Left colon (tissue), 2 donors: ENCODE measurements at regions not wholly inside any gene's neighbourhood (a gene's known extent, or its start where the extent isn't known, plus 50 kb on each side); places are given as distances from the start of the nearest gene placed in this dataset.
"Not testable (repeated sequence)": the region's sequence is repeated elsewhere in the genome, so short reads cannot be mapped to it uniquely, and the experiment has no call there.

ENCODE experiments used
- ATAC-seq: fragments of 200-7000 bp; cut with Tn5 transposase; one replicate; pipeline ENCODE4 v1.9.1; 2020; ENCODE audit warnings: mild to moderate bottlenecking, moderate library complexity
- DNase-seq, 2 donors: peaks; one replicate each; pipeline ENCODE4 v3.0.0-alpha.2; 2020
- intact Hi-C, 2 donors: fragments of 100-400 bp; cut with DNase I in 1 of 2; cut with micrococcal nuclease in 1 of 2; formaldehyde crosslinking; loops; one replicate each; pipeline versions ENCODE4 v1.11.2 to v1.14.0; 2022; cut with DNase I, micrococcal nuclease
- donor health status: DM: no; HTN: no; CAD: no.
- donor health status: DM: yes; HTN: yes; CAD: no.

DNA sequence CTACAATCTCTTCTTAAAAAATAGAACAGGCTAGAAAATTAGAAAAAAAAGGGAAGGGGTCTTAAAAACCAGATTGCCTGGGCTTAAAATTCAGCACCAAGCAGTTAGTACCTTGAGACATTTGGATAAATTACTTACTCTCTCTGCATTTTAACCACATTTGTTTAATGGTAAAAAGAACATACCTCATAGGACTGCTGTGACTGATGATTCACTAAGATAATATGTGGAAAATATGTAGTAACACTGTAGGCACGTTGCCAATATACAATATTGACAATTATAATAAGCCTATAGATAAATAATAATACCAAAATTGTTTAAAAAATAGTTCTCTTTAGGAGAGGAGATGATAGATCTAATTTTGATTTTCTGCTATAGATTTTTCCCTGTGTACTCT lies 750.4 kb downstream of the TENT5A start:
- DNase-seq (no peak), ATAC-seq (no peak)
- intact Hi-C loops = no loop called here

DNA sequence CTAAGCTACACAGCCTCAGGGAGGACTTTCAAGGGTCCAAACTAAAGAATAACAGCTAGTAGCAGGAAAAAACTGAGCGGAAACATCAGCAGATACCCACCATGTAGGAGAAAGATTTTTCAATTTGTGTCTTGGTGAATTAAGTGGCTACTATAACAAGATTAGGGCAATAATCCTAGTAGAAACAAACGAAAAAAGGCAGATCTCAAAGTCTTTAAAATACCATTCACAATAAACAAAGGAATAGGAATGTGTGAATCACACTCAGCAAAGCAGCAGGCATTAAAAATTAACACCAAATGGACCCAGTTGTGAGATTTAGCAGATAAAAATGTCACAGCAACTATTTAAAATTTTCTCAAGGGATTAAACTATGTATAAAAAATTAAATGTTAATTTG lies 761.2 kb downstream of the TENT5A start:
- DNase-seq (no peak), ATAC-seq (no peak)
- intact Hi-C loops = no loop called here

DNA sequence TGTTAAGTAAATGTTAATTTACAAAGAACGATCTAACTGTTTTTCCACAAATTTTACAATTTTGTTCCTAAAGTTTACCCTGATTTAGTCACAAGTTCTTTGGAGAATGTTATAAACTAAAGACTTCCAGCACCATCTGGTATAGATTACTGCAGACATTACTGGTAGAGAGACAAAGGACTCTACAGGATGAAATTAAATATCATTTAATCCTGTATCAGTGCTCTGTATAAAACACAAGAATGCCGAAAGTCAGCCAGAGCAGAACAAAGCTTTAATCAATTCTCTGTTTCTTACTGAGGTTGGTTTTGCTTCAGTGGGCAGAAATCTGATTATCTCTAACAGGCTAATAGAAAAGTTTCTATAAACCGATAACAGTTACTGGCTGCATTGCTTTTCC lies 763.6 kb downstream of the TENT5A start:
- ATAC-seq (no peak), DNase-seq (no peak)
- intact Hi-C loops = no loop called here

DNA sequence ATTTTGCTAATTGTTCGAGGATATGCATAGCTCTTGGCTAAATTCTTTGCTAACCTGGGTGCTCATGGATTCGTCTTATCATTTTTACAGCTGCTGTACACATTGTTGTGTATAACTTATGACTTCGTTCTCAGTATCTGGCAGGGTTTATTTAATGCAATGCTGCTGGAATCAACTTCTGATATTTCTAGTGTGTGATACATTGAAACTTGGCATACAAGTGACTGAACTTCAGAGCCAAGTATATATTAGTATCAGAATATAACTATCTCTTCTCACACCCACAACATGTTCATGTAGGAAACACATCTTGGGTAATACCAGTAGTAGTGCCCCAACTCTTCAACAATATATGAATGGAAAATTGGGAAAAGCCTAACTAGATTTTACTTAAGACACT lies 764.2 kb downstream of the TENT5A start:
- intact Hi-C loops = no loop called here
- DNase-seq (no peak), ATAC-seq (no peak)

DNA sequence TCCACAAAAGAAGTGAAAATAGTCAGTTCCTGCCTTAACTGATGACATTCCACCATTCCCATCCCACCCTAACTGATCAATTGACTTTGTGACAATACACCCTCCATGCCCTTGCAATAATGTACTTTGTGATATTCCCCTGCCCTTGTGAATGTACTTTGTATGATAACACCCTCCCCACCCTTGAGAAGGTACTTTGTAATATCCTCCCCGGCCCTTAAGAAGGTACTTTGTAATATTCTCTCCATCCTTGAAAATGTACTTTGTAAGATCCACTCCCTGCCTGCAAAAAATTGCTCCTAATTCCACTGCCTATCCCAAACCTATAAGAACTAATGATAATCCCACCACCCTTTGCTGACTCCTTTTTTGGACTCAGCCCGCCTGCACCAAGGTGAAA lies 771.3 kb downstream of the TENT5A start:
- DNase-seq, ATAC-seq, intact Hi-C loops: not testable (repeated sequence)

DNA sequence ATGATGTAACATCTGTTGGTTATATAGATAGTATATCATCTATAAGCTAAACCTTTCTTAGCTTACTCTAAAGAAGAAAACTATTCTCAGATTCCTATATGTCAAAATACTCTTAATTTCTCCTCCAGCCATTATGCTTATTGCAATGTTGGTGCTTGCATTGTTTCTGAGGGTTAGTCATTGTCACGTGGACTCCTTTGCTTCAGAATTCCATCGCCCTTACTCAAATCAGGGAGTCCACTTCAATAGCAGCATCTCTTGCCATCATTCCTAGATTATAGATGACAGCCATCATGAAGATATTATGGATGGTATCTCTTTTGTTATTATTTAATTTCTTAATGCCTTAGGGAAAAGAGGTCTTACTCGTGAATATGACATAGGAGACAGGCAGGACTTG lies 776.1 kb downstream of the TENT5A start:
- intact Hi-C loops = no loop called here
- ATAC-seq (no peak), DNase-seq (no peak)

DNA sequence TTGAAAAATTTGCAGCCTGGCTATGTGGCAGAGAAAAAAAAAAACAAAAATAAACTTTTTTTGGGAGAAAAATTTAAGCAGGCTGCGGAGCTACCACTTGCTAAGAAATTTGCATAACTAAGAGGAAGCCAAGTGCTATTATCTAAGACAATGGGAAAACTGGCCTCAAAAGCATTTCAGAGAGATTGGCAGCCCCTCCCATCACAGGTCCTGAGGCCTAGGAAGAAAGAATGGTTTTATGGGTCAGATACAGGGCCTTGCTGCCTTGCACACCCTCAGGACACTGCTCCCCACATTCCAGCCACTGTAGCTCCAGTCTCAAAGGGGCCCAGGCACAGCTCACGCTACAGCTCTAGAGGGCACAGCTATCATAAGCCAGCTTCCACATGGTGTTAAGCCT lies 777.9 kb downstream of the TENT5A start:
- intact Hi-C loops = no loop called here
- ATAC-seq = no peak
- no peak for DNase-seq

DNA sequence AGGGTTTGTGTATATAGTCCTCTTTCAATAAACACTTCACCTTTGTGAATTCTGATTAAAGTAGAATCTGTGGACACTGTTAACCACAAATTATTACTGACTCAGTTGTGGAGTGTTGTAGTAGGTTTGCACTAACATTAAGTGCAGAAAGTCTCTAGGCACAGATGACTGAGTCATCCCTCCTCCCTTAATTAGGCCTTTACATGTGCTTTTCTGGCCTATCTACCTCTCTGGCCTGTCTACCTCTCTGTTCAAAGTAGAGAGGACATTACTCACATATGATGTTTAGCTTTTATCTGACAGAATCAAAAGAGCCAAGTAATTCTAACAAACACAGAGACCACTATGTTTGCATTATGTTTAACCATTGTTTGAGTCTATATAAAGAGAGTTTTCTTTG lies 783.0 kb downstream of the TENT5A start:
- DNase-seq (no peak), ATAC-seq (no peak)
- intact Hi-C loops = no loop called here

DNA sequence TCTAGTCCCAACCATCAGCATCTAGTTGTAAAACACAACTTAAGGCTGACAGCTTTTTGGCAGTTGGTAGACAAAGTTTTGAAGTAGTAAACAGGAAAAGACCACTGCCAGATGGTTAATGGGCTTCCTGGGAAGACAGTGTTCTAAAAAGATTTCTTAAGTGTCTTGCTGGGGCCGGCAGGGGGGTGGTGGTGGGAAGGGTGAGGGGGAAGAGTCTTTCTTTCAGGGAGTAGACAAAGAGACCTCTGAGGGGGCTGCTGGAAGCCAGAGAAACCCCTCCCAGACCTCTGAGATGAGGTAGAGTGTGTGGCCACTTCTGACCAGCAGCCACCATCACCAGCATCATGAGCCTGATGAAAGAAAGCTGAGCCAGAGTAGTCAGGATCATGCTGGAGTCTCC lies 784.9 kb downstream of the TENT5A start:
- ATAC-seq = no peak
- intact Hi-C loops = no loop called here
- DNase-seq = no peak

DNA sequence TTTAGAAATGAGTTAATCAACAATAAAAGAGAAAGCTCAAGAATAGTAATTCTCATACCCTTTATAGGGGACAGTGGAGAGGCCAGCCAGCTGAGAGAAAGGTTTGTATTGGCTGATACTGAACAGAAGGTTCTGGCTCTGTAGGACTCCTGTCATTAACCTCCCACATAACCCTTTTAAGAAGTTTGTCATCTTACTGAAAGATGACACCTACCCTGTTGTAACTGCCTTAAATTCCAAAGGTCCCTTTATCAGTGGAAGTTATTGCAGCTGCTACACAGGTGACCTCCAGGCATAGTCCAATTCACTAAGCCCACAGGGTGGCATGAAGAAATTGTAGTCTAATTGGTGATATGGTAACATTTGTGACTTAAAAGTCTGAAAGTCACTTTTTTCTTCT lies 790.1 kb downstream of the TENT5A start:
- DNase-seq (no peak), ATAC-seq (no peak)
- intact Hi-C loops = no loop called here

DNA sequence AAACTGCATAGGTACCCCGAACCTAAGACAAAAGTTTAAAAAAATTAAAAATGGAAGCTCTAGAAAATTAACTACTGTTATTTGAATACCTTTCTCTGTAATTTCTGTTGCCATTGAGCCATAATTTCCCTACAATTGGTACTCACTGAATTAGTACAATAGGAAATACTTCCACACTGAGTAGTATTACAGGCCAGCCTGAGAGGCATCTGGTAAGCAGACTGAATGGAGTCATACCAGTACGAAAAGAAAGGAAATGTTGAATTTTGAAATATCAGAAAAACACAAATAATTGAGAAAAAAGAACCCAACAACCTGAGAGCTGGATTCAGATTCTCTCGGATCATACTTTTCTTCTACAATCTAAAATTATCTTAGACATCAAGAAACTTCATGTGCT lies 791.3 kb downstream of the TENT5A start:
- ATAC-seq = no peak
- intact Hi-C loops = no loop called here

DNA sequence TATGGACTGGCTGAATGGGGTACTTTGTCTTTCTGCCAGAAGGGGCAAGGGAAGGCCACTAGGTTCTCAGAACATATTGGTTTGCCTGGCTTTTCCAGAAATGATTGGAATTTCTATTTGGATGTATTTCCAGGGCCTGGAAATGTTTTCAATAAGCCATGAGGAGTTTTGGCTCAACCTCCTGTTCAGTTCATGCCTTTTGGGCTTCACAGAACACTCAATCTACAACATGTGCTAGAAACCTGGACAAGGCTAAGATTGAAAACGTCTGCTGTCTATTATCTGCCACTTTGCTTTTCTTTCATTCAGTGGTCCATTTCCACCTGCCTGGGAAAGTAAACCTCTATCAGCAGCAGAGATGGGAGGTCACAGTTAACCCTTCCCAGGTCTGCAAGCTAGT lies 793.4 kb downstream of the TENT5A start:
- intact Hi-C loops = no loop called here

More for the DNA sequence above, 791.3 kb downstream of the TENT5A start:
- DNase-seq = no peak

DNA sequence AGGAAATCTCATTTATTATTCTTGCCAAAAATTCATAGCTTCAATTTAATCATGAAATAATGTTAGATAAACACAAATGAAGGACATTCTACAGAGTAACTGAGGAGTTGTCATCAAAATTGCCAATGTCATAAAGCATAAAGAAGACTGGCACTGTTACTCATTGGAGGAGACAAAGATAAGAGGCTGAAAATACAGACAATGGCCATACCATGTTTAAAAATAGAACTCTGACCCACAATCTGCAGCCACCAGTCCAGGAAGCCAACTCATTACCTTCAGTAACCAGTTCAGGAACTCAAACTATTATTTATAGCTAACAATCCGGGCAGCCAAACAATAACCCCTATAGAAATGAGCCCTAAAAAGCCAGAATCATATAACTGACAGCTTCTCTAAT lies 795.6 kb downstream of the TENT5A start:
- ATAC-seq (no peak), DNase-seq (no peak)
- intact Hi-C loops = no loop called here

More for the DNA sequence above, 793.4 kb downstream of the TENT5A start:
- ATAC-seq (no peak), DNase-seq (no peak)

DNA sequence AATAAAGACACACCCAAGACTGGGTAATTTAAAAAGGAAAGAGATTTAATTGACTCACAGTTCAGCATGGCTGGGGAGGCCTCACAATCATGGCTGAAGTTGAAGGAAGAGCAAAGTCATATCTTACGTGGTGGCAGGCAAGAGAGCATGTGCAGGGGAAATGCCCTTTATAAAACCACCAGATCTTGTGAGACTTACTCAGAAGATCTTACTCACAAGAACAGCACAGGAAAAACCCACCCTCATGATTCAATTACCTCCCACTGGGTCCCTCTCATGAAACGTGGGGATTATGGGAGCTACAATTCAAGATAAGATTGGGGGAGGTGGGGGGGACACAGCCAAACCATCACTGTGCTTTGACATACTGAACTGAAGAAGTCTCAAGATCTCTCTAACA lies 800.0 kb downstream of the TENT5A start:
- DNase-seq, intact Hi-C loops, ATAC-seq: not testable (repeated sequence)

DNA sequence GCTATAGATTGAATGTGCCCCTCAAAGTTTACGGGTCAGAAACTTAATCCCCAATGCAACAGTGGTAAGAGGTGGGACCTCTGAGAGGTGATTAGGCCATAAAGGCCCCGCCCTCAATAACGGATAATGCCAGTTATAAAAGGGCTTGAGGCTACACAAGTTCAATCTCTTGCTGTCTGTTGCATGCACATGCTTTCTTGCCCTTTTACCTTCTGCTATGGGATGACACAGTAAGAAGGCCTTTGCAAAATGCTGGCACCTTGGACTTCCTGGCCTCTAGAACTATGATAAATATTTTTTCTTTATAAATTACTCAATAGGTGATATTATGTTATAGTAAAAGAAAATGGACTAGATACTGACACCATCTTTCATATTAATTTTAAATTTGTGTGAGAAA lies 806.1 kb downstream of the TENT5A start:
- intact Hi-C loops = no loop called here
- no peak for DNase-seq
- ATAC-seq = no peak

DNA sequence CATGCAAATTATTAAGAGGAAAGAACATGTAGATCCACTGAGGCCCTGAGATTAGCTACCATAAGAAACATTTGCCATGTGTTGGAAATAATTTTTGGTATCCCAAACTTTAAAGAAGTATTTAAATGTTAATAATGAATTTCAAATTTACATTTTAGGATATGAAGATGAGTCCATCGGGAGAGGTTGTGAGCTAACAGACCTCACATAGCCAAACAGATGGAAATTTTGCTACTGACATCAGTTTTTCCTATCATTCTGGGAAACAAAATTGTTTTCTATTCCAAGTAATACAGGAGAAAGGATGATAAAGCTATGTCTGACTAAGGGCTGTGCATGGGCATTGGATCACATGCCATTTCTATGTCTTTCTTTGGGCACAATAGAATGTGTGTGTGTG lies 809.6 kb downstream of the TENT5A start:
- intact Hi-C loops = no loop called here
- DNase-seq = no peak
- no peak for ATAC-seq

DNA sequence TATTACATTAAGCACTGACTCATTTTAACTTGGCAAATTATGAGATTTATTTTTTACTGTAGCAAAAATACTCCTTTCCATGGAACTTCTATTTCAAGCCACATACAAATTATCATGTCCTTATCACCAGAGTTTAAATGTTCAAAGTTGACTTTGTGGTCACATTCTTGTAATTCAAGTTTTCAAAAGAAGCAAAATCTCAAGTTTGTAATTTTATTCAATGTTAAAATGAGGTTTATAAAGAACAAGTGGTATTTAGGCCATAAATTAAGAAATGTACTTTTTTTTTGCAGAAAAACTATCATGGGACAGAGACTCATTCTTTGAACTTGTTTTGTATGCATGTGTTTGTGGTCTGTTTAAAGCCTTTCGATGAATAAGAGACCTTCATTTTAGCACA lies 811.5 kb downstream of the TENT5A start:
- intact Hi-C loops = no loop called here
- DNase-seq (no peak), ATAC-seq (no peak)

DNA sequence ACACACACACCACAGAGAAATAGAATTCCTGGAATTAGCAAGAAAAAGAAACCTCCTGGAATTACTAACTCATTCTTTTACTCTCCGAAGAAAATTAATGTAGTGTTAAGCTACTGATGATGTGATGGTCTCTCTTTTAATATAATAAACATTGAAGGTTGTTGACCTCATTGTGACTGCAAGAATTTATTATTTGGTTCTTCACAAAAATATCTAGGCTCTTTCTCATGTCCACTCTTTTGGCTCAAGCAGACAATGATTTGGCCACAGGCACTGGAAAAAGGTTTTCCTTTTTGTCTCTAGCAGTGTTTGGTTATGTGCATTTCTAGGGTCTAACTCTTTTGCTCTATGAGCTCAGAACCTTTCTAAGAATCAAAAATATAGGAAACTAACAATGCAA lies 811.9 kb downstream of the TENT5A start:
- intact Hi-C loops = no loop called here
- no peak for ATAC-seq
- DNase-seq = no peak

DNA sequence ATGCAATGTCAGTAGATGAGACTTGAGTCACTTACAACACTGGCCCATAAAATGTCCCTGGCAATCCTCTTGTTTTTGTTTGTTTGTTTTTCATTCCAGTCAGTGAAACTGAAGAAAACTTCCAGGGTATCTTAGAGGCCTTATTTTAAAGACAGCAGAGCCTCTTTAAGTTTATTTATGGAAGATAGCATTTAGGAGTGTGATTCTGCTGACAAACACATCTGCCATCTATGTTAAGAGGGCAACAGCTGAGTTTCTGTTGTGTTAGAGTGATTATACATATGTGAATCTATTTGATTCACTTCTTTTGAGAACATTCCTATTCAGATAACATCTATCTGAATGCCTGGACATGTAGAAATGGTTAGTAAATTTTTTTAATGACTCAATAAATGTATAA lies 812.6 kb downstream of the TENT5A start:
- ATAC-seq (no peak), DNase-seq (no peak)
- intact Hi-C loops = no loop called here

DNA sequence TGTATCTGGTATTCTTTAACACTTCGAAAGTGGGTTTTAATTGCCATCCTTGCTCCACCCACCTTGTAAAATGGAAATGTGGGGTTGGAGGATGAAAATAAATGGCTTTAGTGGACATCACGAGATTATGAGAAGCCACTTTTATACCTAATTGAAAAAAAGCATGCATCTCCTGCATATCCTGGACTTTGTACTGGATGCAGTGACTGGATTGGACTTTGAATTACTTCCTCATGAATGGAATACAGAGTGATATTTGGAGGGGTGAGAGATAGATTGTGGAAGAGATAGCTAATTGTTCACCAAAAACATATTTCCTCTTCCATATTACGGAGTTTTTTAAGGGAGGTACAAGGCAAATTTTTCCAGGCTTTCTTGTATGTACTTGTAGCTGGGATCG lies 813.0 kb downstream of the TENT5A start:
- ATAC-seq (no peak), DNase-seq (no peak)
- intact Hi-C loops = no loop called here

DNA sequence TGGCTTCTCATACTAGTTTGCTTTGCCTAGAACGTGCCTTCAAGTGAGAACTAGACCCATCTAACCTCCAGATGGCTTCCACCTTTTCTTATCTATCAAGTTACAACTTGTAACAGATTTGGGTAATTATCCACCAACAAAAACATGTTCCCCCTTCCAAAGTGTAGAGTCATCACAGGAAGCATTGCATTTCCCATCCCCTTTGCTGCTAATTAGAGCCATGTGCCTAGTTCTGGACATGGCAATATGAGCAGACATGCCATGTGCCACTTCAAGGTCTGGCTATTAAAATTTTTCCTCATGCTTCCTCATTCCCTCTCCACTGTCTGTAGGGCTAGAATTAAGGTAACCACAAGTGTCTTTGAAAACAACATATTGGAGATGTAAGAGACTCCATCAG lies 814.4 kb downstream of the TENT5A start:
- DNase-seq (no peak), ATAC-seq (no peak)
- intact Hi-C loops = no loop called here

DNA sequence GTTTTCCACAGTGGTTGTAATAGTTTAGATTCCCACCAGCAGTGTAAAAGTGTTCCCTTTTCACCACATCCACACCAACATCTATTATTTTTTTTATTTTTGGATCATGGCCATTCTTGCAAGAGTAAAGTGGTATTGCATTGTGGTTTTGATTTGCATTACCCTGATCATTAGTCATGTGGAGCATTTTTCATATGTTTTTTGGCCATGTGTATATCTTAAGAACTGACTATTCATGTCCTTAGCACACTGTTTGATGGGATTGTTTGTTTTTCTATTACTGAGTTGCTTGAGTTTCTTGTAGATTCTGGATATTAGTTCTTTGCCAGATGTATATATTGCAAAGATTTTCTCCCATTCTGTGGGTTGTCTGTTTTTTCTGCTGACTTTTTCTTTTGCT lies 820.1 kb downstream of the TENT5A start:
- intact Hi-C loops = no loop called here
- ATAC-seq (no peak), DNase-seq (no peak)
